ENCODE measurements at regions not wholly inside any gene's neighbourhood (a gene's known extent, or its start where the extent isn't known, plus 50 kb on each side); places are given as distances from the start of the nearest gene placed in this dataset.

GRCh38 chr3:14303336-14304100 lies 98.9 kb upstream of the SLC6A6 start:
- Histone ChIP-seq H4K20me1 (ENCODE audit: insufficient read depth, low read length) (no peaks in the 10 kb centered on the region), H3K4me3 (ENCODE audit: low read length) (no peak overlapping the region), H3F3A (ENCODE audit: insufficient read depth, low read length) (no peaks in the 10 kb centered on the region), H3K36me3 (replicated peaks; ENCODE audit: insufficient read depth, low read length) (no peaks in the 10 kb centered on the region), H3K9me2 (replicated peaks; ENCODE audit: insufficient read depth, low read length) (no peaks in the 10 kb centered on the region), H3K79me2 (ENCODE audit: low read length) (no peaks in the 10 kb centered on the region), H2AFZ (ENCODE audit: low read length) (no peak overlapping the region), H3K4me2 (ENCODE audit: low read depth, low read length) (no peak overlapping the region), H3K27ac (ENCODE audit: low read length) (no peak overlapping the region), H3K27me3 (replicated peaks; ENCODE audit: insufficient read depth, low read length) (peaks cover 13% of the 10 kb centered on the region; the same call in 1 of the 2 replicates), H3K4me1 (ENCODE audit: low read length) (no peaks in the 10 kb centered on the region), H3K9ac (ENCODE audit: low read length) (no peak overlapping the region), H3K9me3 (replicated peaks; ENCODE audit: insufficient read depth, low read length) (no peaks in the 10 kb centered on the region)
- TF ChIP-seq EZH2 (optimal IDR thresholded peaks at IDR 0.05; ENCODE audit: low read depth, low read length) (no peak), CTCF (IDR thresholded peaks at IDR 0.05; ENCODE audit: low read length) (no peak), EZH2phosphoT487 (IDR thresholded peaks at IDR 0.05; ENCODE audit: low read length) (no peak)
- no peak for DNase-seq

GRCh38 chr3:14304101-14305045 lies 98.0 kb upstream of the SLC6A6 start:
- no peaks in the 10 kb centered on the region for H3K4me1 ChIP-seq (ENCODE audit: low read length)
- H3K9me3 ChIP-seq (replicated peaks; ENCODE audit: insufficient read depth, low read length) = no peaks in the 10 kb centered on the region
- H3K4me2 ChIP-seq (ENCODE audit: low read depth, low read length) = no peak overlapping the region
- TF ChIP-seq EZH2 (optimal IDR thresholded peaks at IDR 0.05; ENCODE audit: low read depth, low read length) (no peak), CTCF (IDR thresholded peaks at IDR 0.05; ENCODE audit: low read length) (no peak), EZH2phosphoT487 (IDR thresholded peaks at IDR 0.05; ENCODE audit: low read length) (no peak)
- H3K27ac ChIP-seq (ENCODE audit: low read length) = no peak overlapping the region
- no peaks in the 10 kb centered on the region for H3K79me2 ChIP-seq (ENCODE audit: low read length)
- H3F3A ChIP-seq (ENCODE audit: insufficient read depth, low read length) = no peaks in the 10 kb centered on the region
- peaks cover 19% of the 10 kb centered on the region; the same call in 1 of the 2 replicates for H3K27me3 ChIP-seq (replicated peaks; ENCODE audit: insufficient read depth, low read length)
- H4K20me1 ChIP-seq (ENCODE audit: insufficient read depth, low read length) = no peaks in the 10 kb centered on the region
- H3K9me2 ChIP-seq (replicated peaks; ENCODE audit: insufficient read depth, low read length) = no peaks in the 10 kb centered on the region
- DNase-seq = no peak
- H3K4me3 ChIP-seq (ENCODE audit: low read length) = no peak overlapping the region
- H3K9ac ChIP-seq (ENCODE audit: low read length) = no peak overlapping the region
- no peak overlapping the region for H2AFZ ChIP-seq (ENCODE audit: low read length)
- no peaks in the 10 kb centered on the region for H3K36me3 ChIP-seq (replicated peaks; ENCODE audit: insufficient read depth, low read length)

- Histone ChIP-seq H3K9me2 (replicated peaks; ENCODE audit: insufficient read depth, low read length) (no peaks in the 10 kb centered on the region), H3K4me1 (ENCODE audit: low read length) (no peaks in the 10 kb centered on the region), H3K27ac (ENCODE audit: low read length) (no peak overlapping the region), H3K27me3 (replicated peaks; ENCODE audit: insufficient read depth, low read length) (peaks cover 19% of the 10 kb centered on the region; the same call in 1 of the 2 replicates), H3K79me2 (ENCODE audit: low read length) (no peaks in the 10 kb centered on the region), H4K20me1 (ENCODE audit: insufficient read depth, low read length) (no peaks in the 10 kb centered on the region), H2AFZ (ENCODE audit: low read length) (no peak overlapping the region), H3F3A (ENCODE audit: insufficient read depth, low read length) (no peaks in the 10 kb centered on the region), H3K9me3 (replicated peaks; ENCODE audit: insufficient read depth, low read length) (no peaks in the 10 kb centered on the region), H3K9ac (ENCODE audit: low read length) (no peak overlapping the region), H3K4me2 (ENCODE audit: low read depth, low read length) (no peak overlapping the region), H3K36me3 (replicated peaks; ENCODE audit: insufficient read depth, low read length) (no peaks in the 10 kb centered on the region), H3K4me3 (ENCODE audit: low read length) (no peak overlapping the region)
- TF ChIP-seq CTCF (IDR thresholded peaks at IDR 0.05; ENCODE audit: low read length) (no peak), EZH2 (optimal IDR thresholded peaks at IDR 0.05; ENCODE audit: low read depth, low read length) (no peak), EZH2phosphoT487 (IDR thresholded peaks at IDR 0.05; ENCODE audit: low read length) (no peak)
- DNase-seq = no peak
These were observed 97.1 kb upstream of the SLC6A6 start for GRCh38 chr3:14305324-14305723.

Data from MM.1S (cell line).